ENCODE measurements at regions not wholly inside any gene's neighbourhood (a gene's known extent, or its start where the extent isn't known, plus 50 kb on each side); places are given as distances from the start of the nearest gene placed in this dataset.

DNA sequence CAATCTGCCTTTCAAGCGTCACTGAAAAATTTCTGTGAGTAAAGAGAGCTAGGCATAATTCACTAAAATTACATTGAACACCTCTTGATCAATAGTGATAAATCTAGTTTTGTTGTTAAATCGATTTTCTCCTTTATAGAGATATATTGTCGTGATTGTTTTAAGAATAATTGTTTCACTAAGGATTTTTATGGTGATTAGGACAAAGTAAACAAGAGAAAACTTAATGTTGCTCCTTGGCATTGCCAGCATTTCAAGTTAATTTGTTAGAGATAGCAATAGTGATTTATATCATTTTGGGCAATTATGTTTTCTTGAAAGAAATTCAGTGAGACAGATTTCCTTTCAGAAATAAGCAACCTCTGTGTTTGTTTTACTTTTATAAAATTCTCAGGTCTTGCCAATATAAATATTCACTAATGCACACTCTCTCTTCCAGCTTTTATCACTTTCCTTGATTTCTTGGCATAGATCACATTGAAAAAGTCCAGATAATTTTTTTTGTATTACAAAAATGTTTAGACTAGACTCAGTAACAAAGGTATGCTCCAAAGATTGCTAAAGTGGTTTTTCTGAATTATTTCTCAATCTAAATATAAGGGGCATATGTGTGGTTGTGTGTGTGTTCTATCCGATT lies 538.7 kb downstream of the TFEC start:
- TF ChIP-seq, protein P1, sequence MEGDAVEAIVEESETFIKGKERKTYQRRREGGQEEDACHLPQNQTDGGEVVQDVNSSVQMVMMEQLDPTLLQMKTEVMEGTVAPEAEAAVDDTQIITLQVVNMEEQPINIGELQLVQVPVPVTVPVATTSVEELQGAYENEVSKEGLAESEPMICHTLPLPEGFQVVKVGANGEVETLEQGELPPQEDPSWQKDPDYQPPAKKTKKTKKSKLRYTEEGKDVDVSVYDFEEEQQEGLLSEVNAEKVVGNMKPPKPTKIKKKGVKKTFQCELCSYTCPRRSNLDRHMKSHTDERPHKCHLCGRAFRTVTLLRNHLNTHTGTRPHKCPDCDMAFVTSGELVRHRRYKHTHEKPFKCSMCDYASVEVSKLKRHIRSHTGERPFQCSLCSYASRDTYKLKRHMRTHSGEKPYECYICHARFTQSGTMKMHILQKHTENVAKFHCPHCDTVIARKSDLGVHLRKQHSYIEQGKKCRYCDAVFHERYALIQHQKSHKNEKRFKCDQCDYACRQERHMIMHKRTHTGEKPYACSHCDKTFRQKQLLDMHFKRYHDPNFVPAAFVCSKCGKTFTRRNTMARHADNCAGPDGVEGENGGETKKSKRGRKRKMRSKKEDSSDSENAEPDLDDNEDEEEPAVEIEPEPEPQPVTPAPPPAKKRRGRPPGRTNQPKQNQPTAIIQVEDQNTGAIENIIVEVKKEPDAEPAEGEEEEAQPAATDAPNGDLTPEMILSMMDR (IDR thresholded peaks at IDR 0.05 in 2 of 3, conservative IDR thresholded peaks at IDR 0.05 in 1 of 3; ENCODE audit: insufficient read depth in 2 of 3, low read depth in 1 of 3, low read length in 3 of 3): no peak
- no peak for TF ChIP-seq TBL1XR1 (IDR thresholded peaks at IDR 0.05; ENCODE audit: low read length in 2 of 2)
